Memory B cell (primary cell): ENCODE measurements at regions not wholly inside any gene's neighbourhood (a gene's known extent, or its start where the extent isn't known, plus 50 kb on each side); places are given as distances from the start of the nearest gene placed in this dataset.

ENCODE experiments used
- ATAC-seq: fragments of 150-1000 bp; cut with Tn5 transposase; 2 replicates; pipeline ENCODE4 v1.10.0; 2021; ENCODE audit warnings: low read depth, mild to moderate bottlenecking, moderate library complexity
- DNase-seq, 2 donors: peaks; one replicate each; pipeline ENCODE4 v3.0.0; 2022; ENCODE audit warnings: low spot score in 2 of 2
- H3K27ac Mint-ChIP-seq: one replicate; pipeline ENCODE4 v1.8.0; 2022; ENCODE audit warnings: mild to moderate bottlenecking, moderate library complexity, mixed read lengths
- H3K27me3 Mint-ChIP-seq: one replicate; pipeline ENCODE4 v1.8.0; 2022; ENCODE audit warnings: mixed read lengths
- H3K36me3 Mint-ChIP-seq: one replicate; pipeline ENCODE4 v1.8.0; 2022; ENCODE audit warnings: mild to moderate bottlenecking, mixed read lengths
- H3K4me1 Mint-ChIP-seq: one replicate; pipeline ENCODE4 v1.8.0; 2022; ENCODE audit warnings: mixed read lengths
- H3K4me3 Mint-ChIP-seq: one replicate; pipeline ENCODE4 v1.8.0; 2022; ENCODE audit warnings: mild to moderate bottlenecking, moderate library complexity, mixed read lengths
- H3K9me3 Mint-ChIP-seq: one replicate; pipeline ENCODE4 v1.8.0; 2022; ENCODE audit warnings: mixed read lengths

- Mint-ChIP-seq H3K9me3 (no peaks in the 10 kb centered on the region), H3K27me3 (no peaks in the 10 kb centered on the region), H3K4me3 (no peak overlapping the region), H3K4me1 (no peaks in the 10 kb centered on the region), H3K36me3 (no peaks in the 10 kb centered on the region), H3K27ac (no peak overlapping the region)
- DNase-seq, result no peak
- ATAC-seq, result no peak
Observed at GRCh38 chr15:46331546-46331945, 696.7 kb downstream of the SQOR start.

GRCh38 chr15:46343196-46343935, 708.5 kb downstream of the SQOR start:
- no peak overlapping the region for H3K27ac Mint-ChIP-seq
- no peak overlapping the region for H3K4me3 Mint-ChIP-seq
- peaks cover 4% of the 10 kb centered on the region for H3K9me3 Mint-ChIP-seq
- no peaks in the 10 kb centered on the region for H3K36me3 Mint-ChIP-seq
- DNase-seq (no peak), ATAC-seq (no peak)
- no peaks in the 10 kb centered on the region for H3K27me3 Mint-ChIP-seq
- H3K4me1 Mint-ChIP-seq, result no peaks in the 10 kb centered on the region

- H3K27ac Mint-ChIP-seq, result no peak overlapping the region
- H3K9me3 Mint-ChIP-seq, result peaks cover 2% of the 10 kb centered on the region
- no peaks in the 10 kb centered on the region for H3K36me3 Mint-ChIP-seq
- no peaks in the 10 kb centered on the region for H3K27me3 Mint-ChIP-seq
- H3K4me3 Mint-ChIP-seq, result no peak overlapping the region
- DNase-seq, result no peak
- H3K4me1 Mint-ChIP-seq, result no peaks in the 10 kb centered on the region
- ATAC-seq, result no peak
Observed at GRCh38 chr15:46344115-46344724, 709.4 kb downstream of the SQOR start.

GRCh38 chr15:46344915-46345314, 710.1 kb downstream of the SQOR start:
- H3K27ac Mint-ChIP-seq, result no peak overlapping the region
- no peaks in the 10 kb centered on the region for H3K27me3 Mint-ChIP-seq
- ATAC-seq (no peak), DNase-seq (no peak)
- H3K4me1 Mint-ChIP-seq, result no peaks in the 10 kb centered on the region
- peaks cover 2% of the 10 kb centered on the region for H3K9me3 Mint-ChIP-seq
- no peaks in the 10 kb centered on the region for H3K36me3 Mint-ChIP-seq
- no peak overlapping the region for H3K4me3 Mint-ChIP-seq

GRCh38 chr15:46354443-46354842, 719.6 kb downstream of the SQOR start:
- no peaks in the 10 kb centered on the region for H3K27me3 Mint-ChIP-seq
- H3K27ac Mint-ChIP-seq, result no peak overlapping the region
- no peaks in the 10 kb centered on the region for H3K36me3 Mint-ChIP-seq
- no peak overlapping the region for H3K4me3 Mint-ChIP-seq
- H3K9me3 Mint-ChIP-seq, result peaks cover 4% of the 10 kb centered on the region
- DNase-seq (no peak), ATAC-seq (no peak)
- no peaks in the 10 kb centered on the region for H3K4me1 Mint-ChIP-seq

- H3K27me3 Mint-ChIP-seq, result no peaks in the 10 kb centered on the region
- H3K4me1 Mint-ChIP-seq, result no peaks in the 10 kb centered on the region
- H3K36me3 Mint-ChIP-seq, result no peaks in the 10 kb centered on the region
- H3K27ac Mint-ChIP-seq, result no peak overlapping the region
- H3K9me3 Mint-ChIP-seq, result peaks cover 2% of the 10 kb centered on the region
- ATAC-seq (no peak), DNase-seq (no peak)
- H3K4me3 Mint-ChIP-seq, result no peak overlapping the region
Observed at GRCh38 chr15:46365572-46365971, 730.7 kb downstream of the SQOR start.

GRCh38 chr15:46366360-46367007, 731.7 kb downstream of the SQOR start:
- no peaks in the 10 kb centered on the region for H3K27me3 Mint-ChIP-seq
- peaks cover 5% of the 10 kb centered on the region for H3K9me3 Mint-ChIP-seq
- ATAC-seq, result no peak
- no peak for DNase-seq
- no peak overlapping the region for H3K4me3 Mint-ChIP-seq
- H3K4me1 Mint-ChIP-seq, result no peaks in the 10 kb centered on the region
- H3K27ac Mint-ChIP-seq, result no peak overlapping the region
- H3K36me3 Mint-ChIP-seq, result no peaks in the 10 kb centered on the region

- ATAC-seq (no peak), DNase-seq (no peak)
- Mint-ChIP-seq H3K36me3 (peaks cover 2% of the 10 kb centered on the region), H3K4me1 (no peaks in the 10 kb centered on the region), H3K27ac (no peak overlapping the region), H3K9me3 (no peaks in the 10 kb centered on the region), H3K4me3 (no peak overlapping the region), H3K27me3 (peaks cover 2% of the 10 kb centered on the region)
Observed at GRCh38 chr15:46383978-46384377, 749.1 kb downstream of the SQOR start.

GRCh38 chr15:46386356-46386755, 751.5 kb downstream of the SQOR start:
- ATAC-seq (no peak), DNase-seq (no peak)
- H3K4me3 Mint-ChIP-seq, result no peak overlapping the region
- H3K36me3 Mint-ChIP-seq, result peaks cover 2% of the 10 kb centered on the region
- no peak overlapping the region for H3K27ac Mint-ChIP-seq
- H3K4me1 Mint-ChIP-seq, result no peaks in the 10 kb centered on the region
- H3K9me3 Mint-ChIP-seq, result peaks cover 3% of the 10 kb centered on the region
- H3K27me3 Mint-ChIP-seq, result peaks cover 2% of the 10 kb centered on the region

GRCh38 chr15:46389739-46390138, 754.9 kb downstream of the SQOR start:
- peaks cover 2% of the 10 kb centered on the region for H3K27me3 Mint-ChIP-seq
- no peak overlapping the region for H3K27ac Mint-ChIP-seq
- H3K9me3 Mint-ChIP-seq, result peaks cover 5% of the 10 kb centered on the region
- H3K36me3 Mint-ChIP-seq, result peaks cover 2% of the 10 kb centered on the region
- no peak overlapping the region for H3K4me3 Mint-ChIP-seq
- H3K4me1 Mint-ChIP-seq, result no peaks in the 10 kb centered on the region
- no peak for ATAC-seq
- DNase-seq, result no peak

- no peaks in the 10 kb centered on the region for H3K4me1 Mint-ChIP-seq
- ATAC-seq (no peak), DNase-seq (no peak)
- H3K27me3 Mint-ChIP-seq, result no peaks in the 10 kb centered on the region
- no peak overlapping the region for H3K4me3 Mint-ChIP-seq
- no peaks in the 10 kb centered on the region for H3K36me3 Mint-ChIP-seq
- no peak overlapping the region for H3K27ac Mint-ChIP-seq
- peaks cover 11% of the 10 kb centered on the region for H3K9me3 Mint-ChIP-seq
Observed at GRCh38 chr15:46394463-46394862, 759.6 kb downstream of the SQOR start.

- ATAC-seq (no peak), DNase-seq (no peak)
- H3K27me3 Mint-ChIP-seq, result no peaks in the 10 kb centered on the region
- no peaks in the 10 kb centered on the region for H3K36me3 Mint-ChIP-seq
- H3K4me1 Mint-ChIP-seq, result no peaks in the 10 kb centered on the region
- H3K27ac Mint-ChIP-seq, result no peak overlapping the region
- no peak overlapping the region for H3K4me3 Mint-ChIP-seq
- no peaks in the 10 kb centered on the region for H3K9me3 Mint-ChIP-seq
Observed at GRCh38 chr15:46408312-46408711, 773.5 kb downstream of the SQOR start.

- ATAC-seq, result no peak
- Mint-ChIP-seq H3K36me3 (no peaks in the 10 kb centered on the region), H3K4me3 (no peak overlapping the region)
Observed at GRCh38 chr15:46409841-46410301, 775.0 kb downstream of the SQOR start.

GRCh38 chr15:46410705-46411104, 775.9 kb downstream of the SQOR start:
- Mint-ChIP-seq H3K36me3 (no peaks in the 10 kb centered on the region), H3K27ac (no peak overlapping the region), H3K27me3 (no peaks in the 10 kb centered on the region), H3K4me1 (no peaks in the 10 kb centered on the region), H3K9me3 (no peaks in the 10 kb centered on the region), H3K4me3 (no peak overlapping the region)
- DNase-seq (no peak), ATAC-seq (no peak)

More at GRCh38 chr15:46409841-46410301, 775.0 kb downstream of the SQOR start:
- Mint-ChIP-seq H3K27me3 (no peaks in the 10 kb centered on the region), H3K27ac (no peak overlapping the region), H3K9me3 (no peaks in the 10 kb centered on the region), H3K4me1 (no peaks in the 10 kb centered on the region)
- no peak for DNase-seq
